ENCODE measurements at regions not wholly inside any gene's neighbourhood (a gene's known extent, or its start where the extent isn't known, plus 50 kb on each side); places are given as distances from the start of the nearest gene placed in this dataset.

DNA sequence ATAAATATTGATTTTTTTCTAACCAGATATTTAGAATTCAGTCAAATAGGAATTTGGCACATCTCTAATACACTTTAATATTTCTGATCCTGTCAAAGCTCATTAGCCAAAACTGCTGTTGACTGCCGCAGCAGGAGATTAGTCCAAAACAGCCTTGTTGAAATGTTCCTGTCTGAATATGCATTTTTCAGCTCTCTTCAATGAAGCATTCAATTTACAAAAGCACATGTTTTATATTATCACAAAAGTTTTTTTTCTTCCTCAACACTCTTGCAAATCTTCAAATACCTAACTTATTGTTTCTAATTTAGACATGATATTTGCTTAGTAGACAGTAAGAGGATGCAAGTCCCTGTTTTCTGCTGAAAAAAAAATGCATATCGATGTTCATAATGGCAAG is 140.9 kb downstream of the SPATA18 start:
- TF ChIP-seq, protein P1, sequence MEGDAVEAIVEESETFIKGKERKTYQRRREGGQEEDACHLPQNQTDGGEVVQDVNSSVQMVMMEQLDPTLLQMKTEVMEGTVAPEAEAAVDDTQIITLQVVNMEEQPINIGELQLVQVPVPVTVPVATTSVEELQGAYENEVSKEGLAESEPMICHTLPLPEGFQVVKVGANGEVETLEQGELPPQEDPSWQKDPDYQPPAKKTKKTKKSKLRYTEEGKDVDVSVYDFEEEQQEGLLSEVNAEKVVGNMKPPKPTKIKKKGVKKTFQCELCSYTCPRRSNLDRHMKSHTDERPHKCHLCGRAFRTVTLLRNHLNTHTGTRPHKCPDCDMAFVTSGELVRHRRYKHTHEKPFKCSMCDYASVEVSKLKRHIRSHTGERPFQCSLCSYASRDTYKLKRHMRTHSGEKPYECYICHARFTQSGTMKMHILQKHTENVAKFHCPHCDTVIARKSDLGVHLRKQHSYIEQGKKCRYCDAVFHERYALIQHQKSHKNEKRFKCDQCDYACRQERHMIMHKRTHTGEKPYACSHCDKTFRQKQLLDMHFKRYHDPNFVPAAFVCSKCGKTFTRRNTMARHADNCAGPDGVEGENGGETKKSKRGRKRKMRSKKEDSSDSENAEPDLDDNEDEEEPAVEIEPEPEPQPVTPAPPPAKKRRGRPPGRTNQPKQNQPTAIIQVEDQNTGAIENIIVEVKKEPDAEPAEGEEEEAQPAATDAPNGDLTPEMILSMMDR (IDR thresholded peaks at IDR 0.05): no peak
- TF ChIP-seq REST (IDR thresholded peaks at IDR 0.05): no peak
- TF ChIP-seq MAZ (IDR thresholded peaks at IDR 0.05; ENCODE audit: borderline replicate concordance, low read depth, low read length): no peak
- TF ChIP-seq POLR2A (IDR thresholded peaks at IDR 0.05; ENCODE audit: low read length): no peak
- TF ChIP-seq CEBPB (IDR thresholded peaks at IDR 0.05): no peak
